GM19324 (cell line): ENCODE measurements at regions not wholly inside any gene's neighbourhood (a gene's known extent, or its start where the extent isn't known, plus 50 kb on each side); places are given as distances from the start of the nearest gene placed in this dataset.

Experiments used
- ATAC-seq: cut with Tn5 transposase; IDR thresholded peaks from one replicate; pipeline ENCODE4 v1.9.1; 2021; ENCODE audit warnings: mild to moderate bottlenecking, moderate library complexity; ENCODE audit not compliant: unreplicated experiment, low FRiP score

DNA sequence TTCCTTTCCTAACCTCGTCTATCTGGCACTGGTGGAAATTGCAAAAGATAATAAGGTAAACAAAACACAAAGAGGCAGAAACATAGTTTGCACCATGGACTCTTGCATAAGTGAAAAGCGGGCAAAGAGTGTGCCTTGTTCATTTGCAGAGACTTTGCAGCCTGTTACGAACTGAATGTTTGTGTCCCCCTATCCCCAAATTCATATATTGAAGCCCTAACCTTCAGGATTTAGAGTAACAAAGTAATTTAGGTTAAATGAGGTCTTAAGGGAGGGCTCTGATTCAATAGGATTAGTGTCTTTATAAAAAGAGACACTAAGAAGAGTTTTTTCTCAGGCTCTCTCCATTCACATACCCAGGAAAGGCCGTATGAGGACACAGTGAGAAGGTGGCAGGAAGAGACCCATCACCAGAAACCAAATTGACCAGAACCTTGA is 52.1 kb upstream of the FAM169A start:
- no peak for ATAC-seq

- no peak for ATAC-seq
These were observed 50.9 kb upstream of the FAM169A start for GRCh38 chr5:74916831-74917710.
